ENCODE measurements at regions not wholly inside any gene's neighbourhood (a gene's known extent, or its start where the extent isn't known, plus 50 kb on each side); places are given as distances from the start of the nearest gene placed in this dataset.

DNA sequence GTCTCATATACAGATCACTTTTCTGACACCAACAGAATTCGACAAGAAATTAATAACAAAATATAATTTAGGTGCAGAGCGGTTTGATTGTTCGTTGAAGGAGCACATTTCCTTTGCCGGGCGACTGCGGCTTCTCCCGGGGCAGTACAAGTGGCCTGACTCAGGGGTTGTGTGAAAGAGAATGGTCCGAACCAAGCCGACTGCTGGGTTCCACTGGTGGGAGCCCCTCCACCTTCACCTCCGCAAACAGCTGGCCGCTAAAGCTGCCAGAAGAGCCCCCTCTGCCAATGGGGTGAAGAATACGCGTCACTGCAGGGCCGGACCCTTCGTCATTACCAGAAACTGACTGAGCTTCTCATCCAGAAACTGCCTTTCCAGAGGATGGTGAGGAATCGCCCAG is 156.0 kb upstream of the IFNE start:
- H3K4me3 ChIP-seq (ENCODE audit: low read length in 2 of 2), result no peak overlapping the region
- no peaks in the 10 kb centered on the region for H3K9me3 ChIP-seq (ENCODE audit: control insufficient read depth in 2 of 2, insufficient read depth in 1 of 2, low read length in 1 of 2)
- no peaks in the 10 kb centered on the region for H3K4me1 ChIP-seq (ENCODE audit: control insufficient read depth in 2 of 2, insufficient read depth in 2 of 2, low read length in 2 of 2)
- no peak overlapping the region for H3K27ac ChIP-seq (ENCODE audit: low read depth in 1 of 2, low read length in 1 of 2)
- no peak for DNase-seq (ENCODE audit: low read depth in 6 of 9, low spot score in 9 of 9)
- WGBS, result 94% methylated on average over 16 of the region's 16 CpGs
- no peaks in the 10 kb centered on the region for H3K36me3 ChIP-seq (ENCODE audit: control insufficient read depth in 2 of 2, insufficient read depth in 2 of 2, low read length in 1 of 2)
- H3K27me3 ChIP-seq (ENCODE audit: control insufficient read depth in 2 of 2, insufficient read depth in 1 of 2, low read length in 1 of 2), result no peaks in the 10 kb centered on the region

DNA sequence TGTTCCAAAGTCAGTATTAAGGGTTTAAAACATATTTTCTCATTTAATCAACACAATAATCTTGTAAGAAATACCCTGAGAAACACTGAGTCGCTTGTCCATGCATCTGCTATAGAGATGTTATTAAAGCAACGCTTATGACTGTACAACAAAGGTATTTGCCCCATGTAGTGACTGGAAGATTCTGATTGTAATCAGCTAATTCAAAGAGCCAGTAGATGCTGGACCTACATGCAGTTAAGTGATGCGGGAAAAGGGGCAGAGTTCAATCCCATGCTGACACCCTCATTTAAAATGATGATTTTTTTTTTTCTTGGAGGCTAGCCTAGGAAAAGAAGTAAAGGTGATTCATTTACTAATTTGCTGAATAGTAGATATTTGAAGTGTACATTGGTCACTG is 149.3 kb upstream of the MTAP start:
- WGBS, result 75% methylated on average over 3 of the region's 3 CpGs

DNA sequence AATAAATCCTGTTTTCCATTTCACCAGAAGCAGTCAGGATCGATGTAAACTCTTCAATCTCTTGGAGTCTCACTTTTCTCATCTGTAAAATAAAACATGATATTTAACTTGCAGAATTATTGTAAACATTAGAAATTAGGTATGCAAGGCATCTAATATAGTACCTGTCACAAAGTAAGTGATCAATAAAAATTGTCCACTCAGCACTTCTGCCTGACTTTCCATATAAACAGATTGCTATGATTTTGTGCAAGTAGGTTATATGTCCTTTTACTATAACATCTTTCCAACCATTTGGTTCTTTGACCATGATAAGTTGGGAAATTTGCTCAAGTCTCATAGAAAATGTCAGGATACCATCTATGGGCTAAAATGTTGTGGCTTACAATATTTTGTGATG is 148.8 kb upstream of the MTAP start:
- no peak overlapping the region for H3K4me3 ChIP-seq (ENCODE audit: low read length in 2 of 2)
- H3K27me3 ChIP-seq (ENCODE audit: control insufficient read depth in 2 of 2, insufficient read depth in 1 of 2, low read length in 1 of 2), result no peaks in the 10 kb centered on the region
- no peak for DNase-seq (ENCODE audit: low read depth in 6 of 9, low spot score in 9 of 9)
- no peaks in the 10 kb centered on the region for H3K4me1 ChIP-seq (ENCODE audit: control insufficient read depth in 2 of 2, insufficient read depth in 2 of 2, low read length in 2 of 2)
- 91% methylated on average over 1 of the region's 1 CpG for WGBS
- no peaks in the 10 kb centered on the region for H3K9me3 ChIP-seq (ENCODE audit: control insufficient read depth in 2 of 2, insufficient read depth in 1 of 2, low read length in 1 of 2)
- no peaks in the 10 kb centered on the region for H3K36me3 ChIP-seq (ENCODE audit: control insufficient read depth in 2 of 2, insufficient read depth in 2 of 2, low read length in 1 of 2)
- H3K27ac ChIP-seq (ENCODE audit: low read depth in 1 of 2, low read length in 1 of 2), result no peak overlapping the region

More for the DNA sequence above, 149.3 kb upstream of the MTAP start:
- Histone ChIP-seq H3K4me3 (ENCODE audit: low read length in 2 of 2) (no peak overlapping the region), H3K36me3 (ENCODE audit: control insufficient read depth in 2 of 2, insufficient read depth in 2 of 2, low read length in 1 of 2) (no peaks in the 10 kb centered on the region), H3K27ac (ENCODE audit: low read depth in 1 of 2, low read length in 1 of 2) (no peak overlapping the region), H3K4me1 (ENCODE audit: control insufficient read depth in 2 of 2, insufficient read depth in 2 of 2, low read length in 2 of 2) (no peaks in the 10 kb centered on the region), H3K9me3 (ENCODE audit: control insufficient read depth in 2 of 2, insufficient read depth in 1 of 2, low read length in 1 of 2) (no peaks in the 10 kb centered on the region), H3K27me3 (ENCODE audit: control insufficient read depth in 2 of 2, insufficient read depth in 1 of 2, low read length in 1 of 2) (no peaks in the 10 kb centered on the region)
- no peak for DNase-seq (ENCODE audit: low read depth in 6 of 9, low spot score in 9 of 9)

- 97% methylated on average over 2 of the region's 2 CpGs for WGBS
- Histone ChIP-seq H3K36me3 (ENCODE audit: control insufficient read depth in 2 of 2, insufficient read depth in 2 of 2, low read length in 1 of 2) (no peaks in the 10 kb centered on the region), H3K4me3 (ENCODE audit: low read length in 2 of 2) (no peak overlapping the region), H3K4me1 (ENCODE audit: control insufficient read depth in 2 of 2, insufficient read depth in 2 of 2, low read length in 2 of 2) (no peaks in the 10 kb centered on the region), H3K27me3 (ENCODE audit: control insufficient read depth in 2 of 2, insufficient read depth in 1 of 2, low read length in 1 of 2) (no peaks in the 10 kb centered on the region), H3K27ac (ENCODE audit: low read depth in 1 of 2, low read length in 1 of 2) (no peak overlapping the region), H3K9me3 (ENCODE audit: control insufficient read depth in 2 of 2, insufficient read depth in 1 of 2, low read length in 1 of 2) (no peaks in the 10 kb centered on the region)
- DNase-seq (ENCODE audit: low read depth in 6 of 9, low spot score in 9 of 9), result no peak
Observed at GRCh38 chr9:21656776-21657674, 145.4 kb upstream of the MTAP start.

DNA sequence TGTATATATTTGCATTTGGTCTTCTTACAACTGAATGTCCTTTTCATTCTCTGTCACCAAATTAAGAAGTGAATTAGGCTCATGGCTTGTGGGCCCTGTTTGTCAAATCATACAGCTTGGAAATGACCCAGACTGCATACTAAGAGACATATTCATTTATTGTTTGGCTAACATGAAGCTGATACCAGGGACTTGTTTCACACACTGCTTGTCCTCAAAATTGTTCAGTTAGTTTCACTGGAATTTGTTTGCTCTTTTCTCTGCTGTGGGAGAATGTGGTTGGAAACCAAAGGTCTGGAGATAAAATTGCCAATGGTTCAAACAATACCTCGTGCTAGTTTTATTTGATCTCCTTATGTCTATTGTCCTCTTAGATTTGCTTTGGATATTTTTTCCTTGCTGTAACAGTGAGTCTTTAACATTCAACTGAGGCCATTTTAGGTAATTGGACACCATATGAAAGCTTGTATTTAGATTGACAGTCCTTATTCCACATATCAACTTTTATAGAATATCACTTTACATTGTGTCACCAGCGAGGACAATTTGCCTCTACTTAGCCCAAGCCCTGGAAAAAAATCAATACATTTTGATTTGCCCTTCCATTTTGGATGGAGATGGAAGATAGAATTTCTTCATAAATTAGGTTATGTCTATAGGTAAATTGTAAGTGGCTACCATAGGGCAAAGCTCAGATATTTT is 144.3 kb upstream of the MTAP start:
- 93% methylated on average over 2 of the region's 2 CpGs for WGBS
- DNase-seq (ENCODE audit: low read depth in 6 of 9, low spot score in 9 of 9), result no peak

GRCh38 chr9:21660976-21661375 is 141.5 kb upstream of the MTAP start:
- H3K4me3 ChIP-seq (ENCODE audit: low read length in 2 of 2), result no peak overlapping the region
- DNase-seq (ENCODE audit: low read depth in 6 of 9, low spot score in 9 of 9), result no peak
- no peaks in the 10 kb centered on the region for H3K4me1 ChIP-seq (ENCODE audit: control insufficient read depth in 2 of 2, insufficient read depth in 2 of 2, low read length in 2 of 2)
- no peaks in the 10 kb centered on the region for H3K36me3 ChIP-seq (ENCODE audit: control insufficient read depth in 2 of 2, insufficient read depth in 2 of 2, low read length in 1 of 2)
- no peak overlapping the region for H3K27ac ChIP-seq (ENCODE audit: low read depth in 1 of 2, low read length in 1 of 2)
- no peaks in the 10 kb centered on the region for H3K9me3 ChIP-seq (ENCODE audit: control insufficient read depth in 2 of 2, insufficient read depth in 1 of 2, low read length in 1 of 2)
- H3K27me3 ChIP-seq (ENCODE audit: control insufficient read depth in 2 of 2, insufficient read depth in 1 of 2, low read length in 1 of 2), result no peaks in the 10 kb centered on the region

More for the DNA sequence above, 144.3 kb upstream of the MTAP start:
- no peaks in the 10 kb centered on the region for H3K9me3 ChIP-seq (ENCODE audit: control insufficient read depth in 2 of 2, insufficient read depth in 1 of 2, low read length in 1 of 2)
- H3K27ac ChIP-seq (ENCODE audit: low read depth in 1 of 2, low read length in 1 of 2), result no peak overlapping the region
- H3K4me1 ChIP-seq (ENCODE audit: control insufficient read depth in 2 of 2, insufficient read depth in 2 of 2, low read length in 2 of 2), result no peaks in the 10 kb centered on the region
- H3K36me3 ChIP-seq (ENCODE audit: control insufficient read depth in 2 of 2, insufficient read depth in 2 of 2, low read length in 1 of 2), result no peaks in the 10 kb centered on the region
- no peaks in the 10 kb centered on the region for H3K27me3 ChIP-seq (ENCODE audit: control insufficient read depth in 2 of 2, insufficient read depth in 1 of 2, low read length in 1 of 2)
- H3K4me3 ChIP-seq (ENCODE audit: low read length in 2 of 2), result no peak overlapping the region

- DNase-seq (ENCODE audit: low read depth in 6 of 9, low spot score in 9 of 9), result no peak
- Histone ChIP-seq H3K4me1 (ENCODE audit: control insufficient read depth in 2 of 2, insufficient read depth in 2 of 2, low read length in 2 of 2) (no peaks in the 10 kb centered on the region), H3K27me3 (ENCODE audit: control insufficient read depth in 2 of 2, insufficient read depth in 1 of 2, low read length in 1 of 2) (no peaks in the 10 kb centered on the region), H3K27ac (ENCODE audit: low read depth in 1 of 2, low read length in 1 of 2) (no peak overlapping the region), H3K9me3 (ENCODE audit: control insufficient read depth in 2 of 2, insufficient read depth in 1 of 2, low read length in 1 of 2) (no peaks in the 10 kb centered on the region), H3K4me3 (ENCODE audit: low read length in 2 of 2) (no peak overlapping the region), H3K36me3 (ENCODE audit: control insufficient read depth in 2 of 2, insufficient read depth in 2 of 2, low read length in 1 of 2) (no peaks in the 10 kb centered on the region)
Observed at GRCh38 chr9:21661626-21662025, 140.8 kb upstream of the MTAP start.

- Histone ChIP-seq H3K4me1 (ENCODE audit: control insufficient read depth in 2 of 2, insufficient read depth in 2 of 2, low read length in 2 of 2) (no peaks in the 10 kb centered on the region), H3K4me3 (ENCODE audit: low read length in 2 of 2) (no peak overlapping the region), H3K27ac (ENCODE audit: low read depth in 1 of 2, low read length in 1 of 2) (no peak overlapping the region), H3K36me3 (ENCODE audit: control insufficient read depth in 2 of 2, insufficient read depth in 2 of 2, low read length in 1 of 2) (no peaks in the 10 kb centered on the region), H3K9me3 (ENCODE audit: control insufficient read depth in 2 of 2, insufficient read depth in 1 of 2, low read length in 1 of 2) (no peaks in the 10 kb centered on the region), H3K27me3 (ENCODE audit: control insufficient read depth in 2 of 2, insufficient read depth in 1 of 2, low read length in 1 of 2) (no peaks in the 10 kb centered on the region)
- WGBS, result 88% methylated on average over 3 of the region's 3 CpGs
- no peak for DNase-seq (ENCODE audit: low read depth in 6 of 9, low spot score in 9 of 9)
Observed at GRCh38 chr9:21668516-21668915, 133.9 kb upstream of the MTAP start.

- Histone ChIP-seq H3K4me3 (ENCODE audit: low read length in 2 of 2) (no peak overlapping the region), H3K4me1 (ENCODE audit: control insufficient read depth in 2 of 2, insufficient read depth in 2 of 2, low read length in 2 of 2) (no peaks in the 10 kb centered on the region), H3K36me3 (ENCODE audit: control insufficient read depth in 2 of 2, insufficient read depth in 2 of 2, low read length in 1 of 2) (no peaks in the 10 kb centered on the region), H3K27ac (ENCODE audit: low read depth in 1 of 2, low read length in 1 of 2) (no peak overlapping the region), H3K27me3 (ENCODE audit: control insufficient read depth in 2 of 2, insufficient read depth in 1 of 2, low read length in 1 of 2) (no peaks in the 10 kb centered on the region), H3K9me3 (ENCODE audit: control insufficient read depth in 2 of 2, insufficient read depth in 1 of 2, low read length in 1 of 2) (no peaks in the 10 kb centered on the region)
- WGBS, result 81% methylated on average over 3 of the region's 3 CpGs
- no peak for DNase-seq (ENCODE audit: low read depth in 6 of 9, low spot score in 9 of 9)
Observed at GRCh38 chr9:21669701-21670100, 132.7 kb upstream of the MTAP start.

All from thymus (tissue), 11 donors.